H9 (cell line): ENCODE measurements at regions not wholly inside any gene's neighbourhood (a gene's known extent, or its start where the extent isn't known, plus 50 kb on each side); places are given as distances from the start of the nearest gene placed in this dataset.
"Not testable (repeated sequence)": the region's sequence is repeated elsewhere in the genome, so short reads cannot be mapped to it uniquely, and the experiment has no call there.

ENCODE experiments used
- DNase-seq: peaks from one replicate; pipeline ENCODE4 v3.0.0-alpha.2; 2017
- H2AFZ ChIP-seq: one replicate; pipeline ENCODE4 v1.6.1; 2013; ENCODE audit warnings: mild to moderate bottlenecking, low read length, control low read depth, moderate library complexity
- H2AK5ac ChIP-seq: 2 replicates; pipeline ENCODE4 v1.6.1; 2013; ENCODE audit warnings: low read length, control low read depth, mixed read lengths; ENCODE audit not compliant: insufficient read length
- H2BK120ac ChIP-seq: one replicate; pipeline ENCODE4 v1.6.1; 2013; ENCODE audit warnings: low read depth, mild to moderate bottlenecking, low read length, control low read depth, inconsistent platforms; ENCODE audit not compliant: poor library complexity, severe bottlenecking
- H2BK12ac ChIP-seq: 2 replicates; pipeline ENCODE4 v1.6.1; 2013; ENCODE audit warnings: low read length, control low read depth, mixed read lengths, low read depth; ENCODE audit not compliant: insufficient read length
- H2BK15ac ChIP-seq: 2 replicates; pipeline ENCODE4 v1.6.1; 2013; ENCODE audit warnings: low read depth, low read length, control low read depth
- H2BK20ac ChIP-seq: one replicate; pipeline ENCODE4 v1.6.1; 2013; ENCODE audit warnings: low read depth, mild to moderate bottlenecking, low read length, control low read depth, inconsistent platforms; ENCODE audit not compliant: poor library complexity, severe bottlenecking
- H2BK5ac ChIP-seq: 2 replicates; pipeline ENCODE4 v1.6.1; 2013; ENCODE audit warnings: low read length, control low read depth, mixed read lengths; ENCODE audit not compliant: insufficient read length
- H3K14ac ChIP-seq: 2 replicates; pipeline ENCODE4 v1.6.1; 2013; ENCODE audit warnings: low read length, control low read depth; ENCODE audit not compliant: insufficient read depth
- H3K18ac ChIP-seq: 2 replicates; pipeline ENCODE4 v1.6.1; 2013; ENCODE audit warnings: low read depth, mild to moderate bottlenecking, mixed read lengths, low read length, control low read depth; ENCODE audit not compliant: insufficient read length
- H3K23ac ChIP-seq: 2 replicates; pipeline ENCODE4 v1.6.1; 2013; ENCODE audit warnings: low read length, control low read depth, mixed read lengths, low read depth; ENCODE audit not compliant: insufficient read length
- H3K23me2 ChIP-seq: 2 replicates; pipeline ENCODE4 v1.6.1; 2013; ENCODE audit warnings: low read depth, mild to moderate bottlenecking, mixed read lengths, low read length, control low read depth; ENCODE audit not compliant: insufficient read length, poor library complexity, severe bottlenecking
- H3K27ac ChIP-seq: 2 replicates; pipeline ENCODE4 v1.5.1; 2013; ENCODE audit warnings: low read length, control low read depth, mixed read lengths, low read depth; ENCODE audit not compliant: insufficient read length
- H3K27me3 ChIP-seq: 2 replicates; pipeline ENCODE4 v1.6.1; 2013; ENCODE audit warnings: low read length, control low read depth, inconsistent platforms; ENCODE audit not compliant: insufficient read depth
- H3K4ac ChIP-seq: 2 replicates; pipeline ENCODE4 v1.6.1; 2013; ENCODE audit warnings: low read depth, mild to moderate bottlenecking, control low read depth, inconsistent platforms, low read length, moderate library complexity
- H3K4me1 ChIP-seq: 2 replicates; pipeline ENCODE4 v1.6.1; 2013; ENCODE audit warnings: low read length, control low read depth, inconsistent platforms; ENCODE audit not compliant: insufficient read depth
- H3K4me2 ChIP-seq: 2 replicates; pipeline ENCODE4 v1.6.1; 2013; ENCODE audit warnings: low read length, control low read depth, mixed read lengths; ENCODE audit not compliant: insufficient read length, insufficient read depth
- H3K56ac ChIP-seq: 2 replicates; pipeline ENCODE4 v1.6.1; 2013; ENCODE audit warnings: low read depth, mild to moderate bottlenecking, mixed read lengths, low read length, control low read depth; ENCODE audit not compliant: insufficient read length
- H3K79me1 ChIP-seq: 2 replicates; pipeline ENCODE4 v1.6.1; 2013; ENCODE audit warnings: low read depth, mild to moderate bottlenecking, moderate library complexity, low read length, control low read depth, inconsistent platforms; ENCODE audit not compliant: insufficient read depth, poor library complexity, severe bottlenecking
- H3K79me2 ChIP-seq: 2 replicates; pipeline ENCODE4 v1.6.1; 2013; ENCODE audit warnings: low read length, control low read depth, inconsistent platforms; ENCODE audit not compliant: insufficient read depth
- H3K9ac ChIP-seq: 2 replicates; pipeline ENCODE4 v1.6.1; 2013; ENCODE audit warnings: low read length, control low read depth, mixed read lengths; ENCODE audit not compliant: insufficient read length; ENCODE audit errors: extremely low read depth
- H3K9me3 ChIP-seq: one replicate; pipeline ENCODE4 v1.6.1; 2013; ENCODE audit warnings: low read depth, low read length, inconsistent platforms; ENCODE audit not compliant: control insufficient read depth
- H3T11ph ChIP-seq: one replicate; pipeline ENCODE4 v1.6.1; 2013; ENCODE audit warnings: mild to moderate bottlenecking, low read length, control low read depth, inconsistent platforms
- H4K20me1 ChIP-seq: one replicate; pipeline ENCODE4 v1.6.1; 2013; ENCODE audit not compliant: control insufficient read depth, insufficient read length, insufficient read depth
- H4K5ac ChIP-seq: 2 replicates; pipeline ENCODE4 v1.6.1; 2013; ENCODE audit warnings: low read depth, mild to moderate bottlenecking, mixed read lengths, low read length, control low read depth; ENCODE audit not compliant: insufficient read length
- H4K8ac ChIP-seq: replicated peaks from 2 replicates; pipeline ENCODE4 v1.6.1; 2013; ENCODE audit warnings: low read length, control low read depth, mixed read lengths, low read depth; ENCODE audit not compliant: insufficient read length
- H4K91ac ChIP-seq: 2 replicates; pipeline ENCODE4 v1.6.1; 2013; ENCODE audit warnings: low read depth, mild to moderate bottlenecking, moderate library complexity, mixed read lengths, low read length, control low read depth; ENCODE audit not compliant: insufficient read length
- H3K27ac Mint-ChIP-seq, 3 experiments: 2 replicates in 2 of 3; 3 replicates in 1 of 3; pipeline ENCODE4 v1.8.0; 2020 to 2021; ENCODE audit warnings: mixed read lengths in 3 of 3, mild to moderate bottlenecking in 1 of 3, moderate library complexity in 1 of 3
- H3K27me3 Mint-ChIP-seq: 2 replicates; pipeline ENCODE4 v1.8.0; 2021; ENCODE audit warnings: low read depth, mild to moderate bottlenecking, moderate library complexity, mixed read lengths
- H3K36me3 Mint-ChIP-seq, 3 experiments: 2 replicates in 2 of 3; 3 replicates in 1 of 3; pipeline ENCODE4 v1.8.0; 2020 to 2021; ENCODE audit warnings: low read depth in 3 of 3, mixed read lengths in 3 of 3; ENCODE audit not compliant: insufficient read depth in 1 of 3
- H3K4me1 Mint-ChIP-seq, 2 experiments: 2 replicates each; pipeline ENCODE4 v1.8.0; 2020; ENCODE audit warnings: mixed read lengths in 2 of 2
- H3K4me3 Mint-ChIP-seq, 2 experiments: 2 replicates in 1 of 2; 3 replicates in 1 of 2; pipeline ENCODE4 v1.8.0; 2020 to 2021; ENCODE audit warnings: mild to moderate bottlenecking in 2 of 2, mixed read lengths in 2 of 2, moderate library complexity in 1 of 2
- H3K9me3 Mint-ChIP-seq, 2 experiments: 2 replicates in 1 of 2; 3 replicates in 1 of 2; pipeline ENCODE4 v1.8.0; 2020; ENCODE audit warnings: mild to moderate bottlenecking in 2 of 2, mixed read lengths in 2 of 2, moderate library complexity in 1 of 2
- WGBS: extraction: QIAGEN DNeasy Blood & Tissue Kit; methylation state at CpG from one replicate; pipeline ENCODE4 v1.1.7; 2013; ENCODE audit warnings: missing lambda C conversion rate, low lambda C conversion rate, mixed read lengths; ENCODE audit not compliant: insufficient read length; ENCODE audit errors: extremely low coverage; 5-methylcytosine and 5-hydroxymethylcytosine counted together
- TF ChIP-seq, protein P1 (sequence below): fragments of 200-600 bp; sonication (generic); conservative IDR thresholded peaks from 3 replicates; pipeline ENCODE4 v1.8.0; 2021; ENCODE audit warnings: antibody characterized with exemption, mild to moderate bottlenecking

DNA sequence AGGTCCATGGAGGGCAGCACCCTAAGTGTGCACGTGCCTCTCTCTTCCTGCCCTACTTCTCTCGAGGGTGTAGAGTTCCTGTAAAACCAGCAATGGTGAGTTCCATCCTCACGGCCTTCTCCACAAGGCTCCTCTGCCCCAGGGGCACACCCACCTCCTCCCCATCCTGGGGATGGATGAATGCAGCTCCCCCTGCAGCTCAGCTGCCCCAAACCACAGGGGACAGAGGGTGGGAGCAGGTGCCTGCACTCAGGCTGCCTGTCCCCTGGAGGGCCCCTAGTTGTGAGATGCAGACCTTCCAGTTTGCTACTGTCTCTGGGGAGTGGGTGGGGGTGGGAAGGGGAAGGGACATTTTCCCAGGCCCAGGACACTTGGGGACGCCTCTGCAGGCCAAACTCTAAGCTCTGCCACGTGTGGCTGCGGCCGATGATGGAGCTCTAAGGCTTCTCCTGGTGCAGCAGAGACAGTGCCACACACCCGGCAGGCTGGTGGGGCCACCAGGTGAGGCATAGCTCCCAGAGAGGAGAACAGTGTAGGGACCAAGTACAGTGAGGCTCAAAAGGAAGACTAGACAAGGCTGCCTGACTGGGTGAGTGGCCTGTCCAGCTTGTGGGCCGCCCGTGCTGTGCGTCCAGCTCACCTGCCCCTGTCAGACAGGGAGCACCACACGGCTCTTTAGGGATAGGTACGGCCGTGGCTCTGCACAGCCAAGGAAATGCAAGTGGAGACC lies 540.9 kb downstream of the TBC1D22A start:
- Histone ChIP-seq H3K14ac (no peak overlapping the region), H4K8ac (no peak overlapping the region), H2BK15ac (no peak overlapping the region), H2AK5ac (no peak overlapping the region), H3K9me3 (peaks cover 97% of the 10 kb centered on the region), H3K27me3 (no peaks in the 10 kb centered on the region), H2AFZ (no peak overlapping the region), H2BK120ac (no peak overlapping the region), H3K4me2 (no peak overlapping the region), H3T11ph (no peak overlapping the region), H3K4me1 (no peaks in the 10 kb centered on the region), H3K56ac (no peak overlapping the region), H4K91ac (no peak overlapping the region), H2BK5ac (no peak overlapping the region), H2BK20ac (no peak overlapping the region), H3K79me1 (no peaks in the 10 kb centered on the region), H3K18ac (no peak overlapping the region), H2BK12ac (no peak overlapping the region), H3K23me2 (no peaks in the 10 kb centered on the region), H3K79me2 (no peaks in the 10 kb centered on the region), H3K23ac (no peak overlapping the region), H3K27ac (no peak overlapping the region), H3K9ac (no peak overlapping the region), H4K5ac (no peak overlapping the region), H3K4ac (no peak overlapping the region), H4K20me1 (no peaks in the 10 kb centered on the region)
- Mint-ChIP-seq H3K36me3 (peaks cover 8 to 35% (median 9%) of the 10 kb centered on the region in 3 experiments; a peak in 5 of 7 replicates), H3K9me3 (peaks cover 44 to 47% of the 10 kb centered on the region in 2 experiments), H3K4me1 (no peaks in the 10 kb centered on the region), H3K27ac (no peak overlapping the region), H3K27me3 (no peaks in the 10 kb centered on the region; the same call in none of the 2 replicates), H3K4me3 (no peak overlapping the region)
- DNase-seq = no peak
- WGBS = no CpG with 5 or more reads among the region's 14 CpGs
- TF ChIP-seq, protein P1, sequence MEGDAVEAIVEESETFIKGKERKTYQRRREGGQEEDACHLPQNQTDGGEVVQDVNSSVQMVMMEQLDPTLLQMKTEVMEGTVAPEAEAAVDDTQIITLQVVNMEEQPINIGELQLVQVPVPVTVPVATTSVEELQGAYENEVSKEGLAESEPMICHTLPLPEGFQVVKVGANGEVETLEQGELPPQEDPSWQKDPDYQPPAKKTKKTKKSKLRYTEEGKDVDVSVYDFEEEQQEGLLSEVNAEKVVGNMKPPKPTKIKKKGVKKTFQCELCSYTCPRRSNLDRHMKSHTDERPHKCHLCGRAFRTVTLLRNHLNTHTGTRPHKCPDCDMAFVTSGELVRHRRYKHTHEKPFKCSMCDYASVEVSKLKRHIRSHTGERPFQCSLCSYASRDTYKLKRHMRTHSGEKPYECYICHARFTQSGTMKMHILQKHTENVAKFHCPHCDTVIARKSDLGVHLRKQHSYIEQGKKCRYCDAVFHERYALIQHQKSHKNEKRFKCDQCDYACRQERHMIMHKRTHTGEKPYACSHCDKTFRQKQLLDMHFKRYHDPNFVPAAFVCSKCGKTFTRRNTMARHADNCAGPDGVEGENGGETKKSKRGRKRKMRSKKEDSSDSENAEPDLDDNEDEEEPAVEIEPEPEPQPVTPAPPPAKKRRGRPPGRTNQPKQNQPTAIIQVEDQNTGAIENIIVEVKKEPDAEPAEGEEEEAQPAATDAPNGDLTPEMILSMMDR = no peak

DNA sequence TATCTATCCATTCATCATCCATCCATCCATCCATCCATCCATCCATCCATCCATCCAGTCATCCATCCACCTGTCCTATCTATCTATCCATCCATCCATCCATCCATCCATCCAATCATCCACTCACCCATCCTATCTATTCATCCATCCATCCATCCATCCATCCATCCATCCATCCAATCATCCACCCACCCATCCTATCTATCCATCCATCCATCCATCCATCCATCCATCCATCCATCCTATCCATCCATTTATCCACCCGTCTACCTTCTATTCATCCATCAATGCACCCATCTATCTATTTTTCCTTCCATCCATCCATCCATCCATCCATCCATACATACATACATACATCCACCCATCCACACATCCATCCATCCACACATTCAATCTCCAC lies 540.1 kb downstream of the TBC1D22A start:
- H4K5ac ChIP-seq, H2BK5ac ChIP-seq, H3K14ac ChIP-seq, H3K4me2 ChIP-seq, H2BK20ac ChIP-seq, H2BK120ac ChIP-seq, H4K8ac ChIP-seq, H4K91ac ChIP-seq, H3K4me1 ChIP-seq, H3K23ac ChIP-seq, H3K4me3 Mint-ChIP-seq, H3K27me3 Mint-ChIP-seq, H3K4ac ChIP-seq, H3K9ac ChIP-seq, DNase-seq, H3K18ac ChIP-seq, H4K20me1 ChIP-seq, H3K27ac Mint-ChIP-seq, H3K27me3 ChIP-seq, H2AFZ ChIP-seq, H3K79me2 ChIP-seq, H3K56ac ChIP-seq, H3K4me1 Mint-ChIP-seq, H3K27ac ChIP-seq, H3K23me2 ChIP-seq, H2BK12ac ChIP-seq, H3T11ph ChIP-seq, H2AK5ac ChIP-seq, H3K79me1 ChIP-seq, H2BK15ac ChIP-seq: not testable (repeated sequence)
- H3K9me3 Mint-ChIP-seq = peaks cover 44 to 47% of the 10 kb centered on the region in 2 experiments
- peaks cover 96% of the 10 kb centered on the region for H3K9me3 ChIP-seq
- H3K36me3 Mint-ChIP-seq = peaks cover 8 to 34% (median 9%) of the 10 kb centered on the region in 3 experiments; a peak in 5 of 7 replicates
- 100% methylated on average over 1 of the region's 1 CpG for WGBS
